SKM-1 treated with dmso at 0.1 percent for 144 hours (cell line): ENCODE measurements at regions not wholly inside any gene's neighbourhood (a gene's known extent, or its start where the extent isn't known, plus 50 kb on each side); places are given as distances from the start of the nearest gene placed in this dataset.

ENCODE experiments used
- DNase-seq: peaks from one replicate; lab custom pipeline; 2025; ENCODE audit not compliant: unreplicated experiment; lab: John Stamatoyannopoulos, UW

GRCh38 chr1:188359315-188359714 lies 1530.6 kb downstream of the PLA2G4A start:
- DNase-seq = no peak

- no peak for DNase-seq
These were observed 1535.2 kb downstream of the PLA2G4A start for GRCh38 chr1:188363943-188364342.

GRCh38 chr1:188364927-188365449 lies 1536.2 kb downstream of the PLA2G4A start:
- DNase-seq = no peak

GRCh38 chr1:188365874-188366273 lies 1537.1 kb downstream of the PLA2G4A start:
- DNase-seq = no peak

GRCh38 chr1:188367661-188368060 lies 1538.9 kb downstream of the PLA2G4A start:
- no peak for DNase-seq

- DNase-seq = no peak
These were observed 1542.6 kb downstream of the PLA2G4A start for GRCh38 chr1:188371295-188371806.

- peak; percentile 25 for DNase-seq
These were observed 1544.1 kb downstream of the PLA2G4A start for GRCh38 chr1:188372821-188373220.

GRCh38 chr1:188382851-188383250 lies 1554.1 kb downstream of the PLA2G4A start:
- DNase-seq = no peak

GRCh38 chr1:188386161-188386560 lies 1557.4 kb downstream of the PLA2G4A start:
- DNase-seq = no peak

GRCh38 chr1:188386666-188387065 lies 1557.9 kb downstream of the PLA2G4A start:
- DNase-seq = no peak

- DNase-seq = no peak
These were observed 1565.9 kb downstream of the PLA2G4A start for GRCh38 chr1:188394677-188395076.

- DNase-seq = no peak
These were observed 1568.8 kb downstream of the PLA2G4A start for GRCh38 chr1:188397521-188397920.

GRCh38 chr1:188402986-188403385 lies 1574.2 kb downstream of the PLA2G4A start:
- no peak for DNase-seq

GRCh38 chr1:188406636-188407035 lies 1577.9 kb downstream of the PLA2G4A start:
- no peak for DNase-seq

- DNase-seq = no peak
These were observed 1591.4 kb downstream of the PLA2G4A start for GRCh38 chr1:188420177-188420576.

GRCh38 chr1:188423073-188423472 lies 1594.3 kb downstream of the PLA2G4A start:
- DNase-seq = peak; percentile 64

- DNase-seq = no peak
These were observed 1595.4 kb downstream of the PLA2G4A start for GRCh38 chr1:188424176-188424575.

- DNase-seq = no peak
These were observed 1596.9 kb downstream of the PLA2G4A start for GRCh38 chr1:188425687-188426086.

- DNase-seq = no peak
These were observed 1597.8 kb downstream of the PLA2G4A start for GRCh38 chr1:188426561-188426960.

- DNase-seq = no peak
These were observed 1598.9 kb downstream of the PLA2G4A start for GRCh38 chr1:188427642-188428041.

- peak; percentile 47 for DNase-seq
These were observed 1600.6 kb downstream of the PLA2G4A start for GRCh38 chr1:188429386-188429785.

- DNase-seq = no peak
These were observed 1603.7 kb downstream of the PLA2G4A start for GRCh38 chr1:188432427-188432826.

GRCh38 chr1:188433425-188433824 lies 1604.7 kb downstream of the PLA2G4A start:
- DNase-seq = no peak
